ENCODE measurements at regions not wholly inside any gene's neighbourhood (a gene's known extent, or its start where the extent isn't known, plus 50 kb on each side); places are given as distances from the start of the nearest gene placed in this dataset.

DNA sequence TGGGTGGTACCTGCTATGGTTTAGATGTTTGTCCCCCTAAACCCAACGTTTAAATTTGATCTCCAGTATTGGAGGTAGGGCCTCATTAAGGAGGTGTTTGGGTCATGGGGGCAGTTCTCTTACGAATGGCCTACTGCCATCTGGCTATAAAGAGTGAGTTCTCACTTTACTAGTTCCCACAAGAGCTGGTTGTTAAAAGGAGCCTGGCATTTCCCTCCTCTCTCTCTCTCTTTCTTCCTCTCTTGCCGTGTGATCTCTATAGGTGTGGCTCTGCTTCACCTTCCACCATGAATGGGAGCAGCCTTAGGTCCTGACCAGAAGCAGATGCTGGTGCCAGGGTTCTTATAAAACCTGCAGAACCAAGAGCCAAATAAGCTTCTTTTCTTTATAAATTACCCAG, 193.2 kb upstream of the CDH6 start:
- Histone ChIP-seq H3K36me3 (ENCODE audit: insufficient read depth) (no peaks in the 10 kb centered on the region), H3K9me2 (ENCODE audit: insufficient read depth) (no peaks in the 10 kb centered on the region; the same call in 1 of the 2 replicates), H3K4me2 (no peak overlapping the region), H3K79me2 (replicated peaks; ENCODE audit: insufficient read depth) (no peaks in the 10 kb centered on the region), H3K27me3 (ENCODE audit: insufficient read depth) (no peaks in the 10 kb centered on the region), H4K20me1 (replicated peaks; ENCODE audit: insufficient read depth) (no peaks in the 10 kb centered on the region), H2AFZ (no peak overlapping the region), H3K27ac (ENCODE audit: low read depth) (no peak overlapping the region), H3K4me3 (no peak overlapping the region), H3K4me1 (ENCODE audit: insufficient read depth) (no peaks in the 10 kb centered on the region), H3F3A (replicated peaks; ENCODE audit: low read depth) (no peaks in the 10 kb centered on the region)
- H3K36me3 Mint-ChIP-seq (ENCODE audit: low read depth), result no peaks in the 10 kb centered on the region
- DNase-seq (ENCODE audit: low spot score) (no peak), ATAC-seq (no peak)
- no peaks in the 10 kb centered on the region; the same call in 2 of the 3 replicates for H3K9me3 Mint-ChIP-seq
- H3K27ac Mint-ChIP-seq, result no peak overlapping the region
- H3K4me1 Mint-ChIP-seq, result peaks cover 3% of the 10 kb centered on the region
- H3K4me3 Mint-ChIP-seq, result no peak overlapping the region
- TF ChIP-seq, protein P1, sequence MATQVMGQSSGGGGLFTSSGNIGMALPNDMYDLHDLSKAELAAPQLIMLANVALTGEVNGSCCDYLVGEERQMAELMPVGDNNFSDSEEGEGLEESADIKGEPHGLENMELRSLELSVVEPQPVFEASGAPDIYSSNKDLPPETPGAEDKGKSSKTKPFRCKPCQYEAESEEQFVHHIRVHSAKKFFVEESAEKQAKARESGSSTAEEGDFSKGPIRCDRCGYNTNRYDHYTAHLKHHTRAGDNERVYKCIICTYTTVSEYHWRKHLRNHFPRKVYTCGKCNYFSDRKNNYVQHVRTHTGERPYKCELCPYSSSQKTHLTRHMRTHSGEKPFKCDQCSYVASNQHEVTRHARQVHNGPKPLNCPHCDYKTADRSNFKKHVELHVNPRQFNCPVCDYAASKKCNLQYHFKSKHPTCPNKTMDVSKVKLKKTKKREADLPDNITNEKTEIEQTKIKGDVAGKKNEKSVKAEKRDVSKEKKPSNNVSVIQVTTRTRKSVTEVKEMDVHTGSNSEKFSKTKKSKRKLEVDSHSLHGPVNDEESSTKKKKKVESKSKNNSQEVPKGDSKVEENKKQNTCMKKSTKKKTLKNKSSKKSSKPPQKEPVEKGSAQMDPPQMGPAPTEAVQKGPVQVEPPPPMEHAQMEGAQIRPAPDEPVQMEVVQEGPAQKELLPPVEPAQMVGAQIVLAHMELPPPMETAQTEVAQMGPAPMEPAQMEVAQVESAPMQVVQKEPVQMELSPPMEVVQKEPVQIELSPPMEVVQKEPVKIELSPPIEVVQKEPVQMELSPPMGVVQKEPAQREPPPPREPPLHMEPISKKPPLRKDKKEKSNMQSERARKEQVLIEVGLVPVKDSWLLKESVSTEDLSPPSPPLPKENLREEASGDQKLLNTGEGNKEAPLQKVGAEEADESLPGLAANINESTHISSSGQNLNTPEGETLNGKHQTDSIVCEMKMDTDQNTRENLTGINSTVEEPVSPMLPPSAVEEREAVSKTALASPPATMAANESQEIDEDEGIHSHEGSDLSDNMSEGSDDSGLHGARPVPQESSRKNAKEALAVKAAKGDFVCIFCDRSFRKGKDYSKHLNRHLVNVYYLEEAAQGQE (IDR thresholded peaks at IDR 0.05; ENCODE audit: unreplicated experiment), result no peak
- TF ChIP-seq POLR2AphosphoS5 (IDR thresholded peaks at IDR 0.05; ENCODE audit: low read depth) (no peak), ZNF114 (CRISPR knock-in tag; IDR thresholded peaks at IDR 0.05) (no peak), JUNB (IDR thresholded peaks at IDR 0.05; ENCODE audit: unreplicated experiment) (no peak), ZNF331 (CRISPR knock-in tag; IDR thresholded peaks at IDR 0.05; ENCODE audit: low read depth) (no peak), ETS1 (IDR thresholded peaks at IDR 0.05) (no peak)
- TF ChIP-seq, protein P2, sequence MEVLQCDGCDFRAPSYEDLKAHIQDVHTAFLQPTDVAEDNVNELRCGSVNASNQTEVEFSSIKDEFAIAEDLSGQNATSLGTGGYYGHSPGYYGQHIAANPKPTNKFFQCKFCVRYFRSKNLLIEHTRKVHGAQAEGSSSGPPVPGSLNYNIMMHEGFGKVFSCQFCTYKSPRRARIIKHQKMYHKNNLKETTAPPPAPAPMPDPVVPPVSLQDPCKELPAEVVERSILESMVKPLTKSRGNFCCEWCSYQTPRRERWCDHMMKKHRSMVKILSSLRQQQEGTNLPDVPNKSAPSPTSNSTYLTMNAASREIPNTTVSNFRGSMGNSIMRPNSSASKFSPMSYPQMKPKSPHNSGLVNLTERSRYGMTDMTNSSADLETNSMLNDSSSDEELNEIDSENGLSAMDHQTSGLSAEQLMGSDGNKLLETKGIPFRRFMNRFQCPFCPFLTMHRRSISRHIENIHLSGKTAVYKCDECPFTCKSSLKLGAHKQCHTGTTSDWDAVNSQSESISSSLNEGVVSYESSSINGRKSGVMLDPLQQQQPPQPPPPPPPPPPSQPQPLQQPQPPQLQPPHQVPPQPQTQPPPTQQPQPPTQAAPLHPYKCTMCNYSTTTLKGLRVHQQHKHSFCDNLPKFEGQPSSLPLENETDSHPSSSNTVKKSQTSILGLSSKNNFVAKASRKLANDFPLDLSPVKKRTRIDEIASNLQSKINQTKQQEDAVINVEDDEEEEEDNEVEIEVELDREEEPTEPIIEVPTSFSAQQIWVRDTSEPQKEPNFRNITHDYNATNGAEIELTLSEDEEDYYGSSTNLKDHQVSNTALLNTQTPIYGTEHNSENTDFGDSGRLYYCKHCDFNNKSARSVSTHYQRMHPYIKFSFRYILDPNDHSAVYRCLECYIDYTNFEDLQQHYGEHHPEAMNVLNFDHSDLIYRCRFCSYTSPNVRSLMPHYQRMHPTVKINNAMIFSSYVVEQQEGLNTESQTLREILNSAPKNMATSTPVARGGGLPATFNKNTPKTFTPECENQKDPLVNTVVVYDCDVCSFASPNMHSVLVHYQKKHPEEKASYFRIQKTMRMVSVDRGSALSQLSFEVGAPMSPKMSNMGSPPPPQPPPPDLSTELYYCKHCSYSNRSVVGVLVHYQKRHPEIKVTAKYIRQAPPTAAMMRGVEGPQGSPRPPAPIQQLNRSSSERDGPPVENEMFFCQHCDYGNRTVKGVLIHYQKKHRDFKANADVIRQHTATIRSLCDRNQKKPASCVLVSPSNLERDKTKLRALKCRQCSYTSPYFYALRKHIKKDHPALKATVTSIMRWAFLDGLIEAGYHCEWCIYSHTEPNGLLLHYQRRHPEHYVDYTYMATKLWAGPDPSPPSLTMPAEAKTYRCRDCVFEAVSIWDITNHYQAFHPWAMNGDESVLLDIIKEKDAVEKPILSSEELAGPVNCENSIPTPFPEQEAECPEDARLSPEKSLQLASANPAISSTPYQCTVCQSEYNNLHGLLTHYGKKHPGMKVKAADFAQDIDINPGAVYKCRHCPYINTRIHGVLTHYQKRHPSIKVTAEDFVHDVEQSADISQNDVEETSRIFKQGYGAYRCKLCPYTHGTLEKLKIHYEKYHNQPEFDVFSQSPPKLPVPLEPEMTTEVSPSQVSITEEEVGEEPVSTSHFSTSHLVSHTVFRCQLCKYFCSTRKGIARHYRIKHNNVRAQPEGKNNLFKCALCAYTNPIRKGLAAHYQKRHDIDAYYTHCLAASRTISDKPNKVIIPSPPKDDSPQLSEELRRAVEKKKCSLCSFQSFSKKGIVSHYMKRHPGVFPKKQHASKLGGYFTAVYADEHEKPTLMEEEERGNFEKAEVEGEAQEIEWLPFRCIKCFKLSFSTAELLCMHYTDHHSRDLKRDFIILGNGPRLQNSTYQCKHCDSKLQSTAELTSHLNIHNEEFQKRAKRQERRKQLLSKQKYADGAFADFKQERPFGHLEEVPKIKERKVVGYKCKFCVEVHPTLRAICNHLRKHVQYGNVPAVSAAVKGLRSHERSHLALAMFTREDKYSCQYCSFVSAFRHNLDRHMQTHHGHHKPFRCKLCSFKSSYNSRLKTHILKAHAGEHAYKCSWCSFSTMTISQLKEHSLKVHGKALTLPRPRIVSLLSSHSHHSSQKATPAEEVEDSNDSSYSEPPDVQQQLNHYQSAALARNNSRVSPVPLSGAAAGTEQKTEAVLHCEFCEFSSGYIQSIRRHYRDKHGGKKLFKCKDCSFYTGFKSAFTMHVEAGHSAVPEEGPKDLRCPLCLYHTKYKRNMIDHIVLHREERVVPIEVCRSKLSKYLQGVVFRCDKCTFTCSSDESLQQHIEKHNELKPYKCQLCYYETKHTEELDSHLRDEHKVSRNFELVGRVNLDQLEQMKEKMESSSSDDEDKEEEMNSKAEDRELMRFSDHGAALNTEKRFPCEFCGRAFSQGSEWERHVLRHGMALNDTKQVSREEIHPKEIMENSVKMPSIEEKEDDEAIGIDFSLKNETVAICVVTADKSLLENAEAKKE (CRISPR knock-in tag; IDR thresholded peaks at IDR 0.05), result no peak
- no peaks in the 10 kb centered on the region for H3K27me3 Mint-ChIP-seq (ENCODE audit: insufficient read depth, low read depth, poor library complexity)

All from GM23338 (cell line).